ENCODE measurements at regions not wholly inside any gene's neighbourhood (a gene's known extent, or its start where the extent isn't known, plus 50 kb on each side); places are given as distances from the start of the nearest gene placed in this dataset.
"Not testable (repeated sequence)": the region's sequence is repeated elsewhere in the genome, so short reads cannot be mapped to it uniquely, and the experiment has no call there.

- DNase-seq = no peak
These were observed 1881.5 kb upstream of the PCDH20 start for GRCh38 chr13:63297163-63297562.

- no peak for DNase-seq
These were observed 1876.1 kb upstream of the PCDH20 start for GRCh38 chr13:63291701-63292100.

GRCh38 chr13:63288576-63288975 is 1872.9 kb upstream of the PCDH20 start:
- DNase-seq = no peak

GRCh38 chr13:63287926-63288325 is 1872.3 kb upstream of the PCDH20 start:
- DNase-seq = no peak

- no peak for DNase-seq
These were observed 1869.8 kb upstream of the PCDH20 start for GRCh38 chr13:63285426-63285825.

GRCh38 chr13:63279136-63279535 is 1863.5 kb upstream of the PCDH20 start:
- DNase-seq = no peak

- DNase-seq = no peak
These were observed 1859.1 kb upstream of the PCDH20 start for GRCh38 chr13:63274772-63275171.

GRCh38 chr13:63249411-63250187 is 1834.0 kb upstream of the PCDH20 start:
- DNase-seq = no peak

GRCh38 chr13:63236667-63237396 is 1821.2 kb upstream of the PCDH20 start:
- not testable (repeated sequence) for DNase-seq

GRCh38 chr13:63218596-63218995 is 1802.9 kb upstream of the PCDH20 start:
- not testable (repeated sequence) for DNase-seq

- no peak for DNase-seq
These were observed 1793.8 kb upstream of the PCDH20 start for GRCh38 chr13:63209330-63210017.

GRCh38 chr13:63208826-63209225 is 1793.2 kb upstream of the PCDH20 start:
- DNase-seq = no peak

GRCh38 chr13:63206461-63206860 is 1790.8 kb upstream of the PCDH20 start:
- no peak for DNase-seq

- no peak for DNase-seq
These were observed 1785.8 kb upstream of the PCDH20 start for GRCh38 chr13:63201493-63201892.

- DNase-seq = no peak
These were observed 1783.9 kb upstream of the PCDH20 start for GRCh38 chr13:63199508-63199907.

GRCh38 chr13:63198071-63198470 is 1782.4 kb upstream of the PCDH20 start:
- no peak for DNase-seq

- no peak for DNase-seq
These were observed 1780.1 kb upstream of the PCDH20 start for GRCh38 chr13:63195726-63196125.

GRCh38 chr13:63190742-63191141 is 1775.1 kb upstream of the PCDH20 start:
- no peak for DNase-seq

GRCh38 chr13:63190219-63190618 is 1774.6 kb upstream of the PCDH20 start:
- no peak for DNase-seq

- no peak for DNase-seq
These were observed 1774.1 kb upstream of the PCDH20 start for GRCh38 chr13:63189712-63190111.

- no peak for DNase-seq
These were observed 1769.0 kb upstream of the PCDH20 start for GRCh38 chr13:63184693-63185092.

GRCh38 chr13:63175536-63175935 is 1759.9 kb upstream of the PCDH20 start:
- DNase-seq = no peak

Measured in nucleus accumbens (tissue), 56 donors.